Gastrocnemius medialis (tissue), 4 donors: ENCODE measurements at regions not wholly inside any gene's neighbourhood (a gene's known extent, or its start where the extent isn't known, plus 50 kb on each side); places are given as distances from the start of the nearest gene placed in this dataset.

Source experiments
- CTCF ChIP-seq, 5 experiments: fragments of 450-650 bp in 3 of 5; fragments of 200-600 bp in 2 of 5; sonication (generic) in 2 of 5; IDR thresholded peaks in 4 of 5; conservative IDR thresholded peaks in 1 of 5; 1 replicate in 4 of 5; 2 replicates in 1 of 5; pipeline ENCODE4 v1.5.1; 2016 to 2019; ENCODE audit warnings: antibody characterized with exemption in 5 of 5, mild to moderate bottlenecking in 3 of 5, moderate library complexity in 3 of 5
- POLR2A ChIP-seq, 2 donors: fragments of 450-650 bp; IDR thresholded peaks; one replicate each; pipeline ENCODE4 v1.6.1; 2017; ENCODE audit warnings: antibody characterized with exemption in 2 of 2, mild to moderate bottlenecking in 2 of 2, moderate library complexity in 2 of 2

- TF ChIP-seq CTCF (IDR thresholded peaks at IDR 0.05 in 4 of 5, conservative IDR thresholded peaks at IDR 0.05 in 1 of 5) (no peak), POLR2A (IDR thresholded peaks at IDR 0.05) (no peak)
These were observed 112.1 kb upstream of the EYS start for GRCh38 chr6:65819152-65819551.
